ENCODE measurements at regions not wholly inside any gene's neighbourhood (a gene's known extent, or its start where the extent isn't known, plus 50 kb on each side); places are given as distances from the start of the nearest gene placed in this dataset.
"Not testable (repeated sequence)": the region's sequence is repeated elsewhere in the genome, so short reads cannot be mapped to it uniquely, and the experiment has no call there.

GRCh38 chr6:44739181-44739580, 351.7 kb downstream of the CDC5L start:
- no peak for DNase-seq (ENCODE audit: extremely low read depth, low read depth)
- no peak for TF ChIP-seq CTCF (IDR thresholded peaks at IDR 0.05; ENCODE audit: low read depth, low read length)

- no peak for DNase-seq (ENCODE audit: extremely low read depth, low read depth)
- TF ChIP-seq CTCF (IDR thresholded peaks at IDR 0.05; ENCODE audit: low read depth, low read length) = no peak
Measured at GRCh38 chr6:44740566-44741120, 353.1 kb downstream of the CDC5L start.

GRCh38 chr6:44742201-44742600, 354.7 kb downstream of the CDC5L start:
- DNase-seq (ENCODE audit: extremely low read depth, low read depth) = no peak
- no peak for TF ChIP-seq CTCF (IDR thresholded peaks at IDR 0.05; ENCODE audit: low read depth, low read length)

GRCh38 chr6:44742828-44743372, 355.4 kb downstream of the CDC5L start:
- TF ChIP-seq CTCF (IDR thresholded peaks at IDR 0.05; ENCODE audit: low read depth, low read length) = no peak

GRCh38 chr6:44760116-44760515, 372.6 kb downstream of the CDC5L start:
- DNase-seq (ENCODE audit: extremely low read depth, low read depth) = not testable (repeated sequence)

More at GRCh38 chr6:44742828-44743372, 355.4 kb downstream of the CDC5L start:
- no peak for DNase-seq (ENCODE audit: extremely low read depth, low read depth)

GRCh38 chr6:44761046-44761445, 373.5 kb downstream of the CDC5L start:
- DNase-seq (ENCODE audit: extremely low read depth, low read depth) = no peak
- no peak for TF ChIP-seq CTCF (IDR thresholded peaks at IDR 0.05; ENCODE audit: low read depth, low read length)

- DNase-seq (ENCODE audit: extremely low read depth, low read depth) = no peak
- no peak for TF ChIP-seq CTCF (IDR thresholded peaks at IDR 0.05; ENCODE audit: low read depth, low read length)
Measured at GRCh38 chr6:44762496-44762895, 375.0 kb downstream of the CDC5L start.
